ENCODE measurements at regions not wholly inside any gene's neighbourhood (a gene's known extent, or its start where the extent isn't known, plus 50 kb on each side); places are given as distances from the start of the nearest gene placed in this dataset.
"Not testable (repeated sequence)": the region's sequence is repeated elsewhere in the genome, so short reads cannot be mapped to it uniquely, and the experiment has no call there.

DNA sequence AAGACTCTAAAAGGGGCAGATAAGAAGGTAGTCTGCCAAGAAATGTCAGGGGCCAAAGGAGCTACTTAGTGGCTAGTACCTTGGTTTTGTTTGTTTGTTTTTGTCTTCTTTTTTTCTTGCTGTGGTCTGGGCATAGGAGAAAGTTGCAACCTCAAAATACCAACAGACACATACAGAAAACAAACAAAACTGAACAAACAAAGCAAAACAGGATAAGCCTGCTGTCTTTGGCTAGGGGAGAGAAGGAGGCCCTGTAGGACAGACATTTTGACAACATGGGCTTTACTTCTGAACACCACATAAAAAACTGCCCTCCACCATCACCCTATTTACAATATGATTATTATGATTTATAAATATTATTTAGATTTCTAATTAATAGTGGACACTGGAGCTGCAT is 460.8 kb downstream of the PTH2R start:
- no peak for DNase-seq
- in situ Hi-C loops (cut with HindIII; ENCODE audit: low pct_ligation_motif_present, low pct_unique_long_range_greater_than_20kb, low sequenced_read_pairs), result no loop called here

DNA sequence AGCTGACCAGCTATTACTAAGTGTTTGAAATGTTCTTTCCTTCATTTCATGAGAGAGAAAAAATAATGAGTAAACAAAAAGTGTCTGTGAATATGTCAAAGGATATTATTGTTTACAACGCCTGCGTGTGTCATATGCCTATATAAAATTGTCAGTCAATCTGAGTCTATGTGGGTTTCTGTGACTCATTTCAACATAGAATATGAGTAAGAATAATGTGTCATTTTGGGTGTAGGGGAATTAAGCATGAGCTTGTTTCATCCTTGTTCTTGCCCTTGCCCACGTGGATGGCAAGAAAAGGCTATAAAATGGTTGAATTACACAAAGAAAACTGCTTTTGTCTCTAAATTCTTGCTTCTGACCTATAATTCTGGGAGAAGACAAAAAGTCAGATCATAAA is 466.0 kb downstream of the PTH2R start:
- no peak for DNase-seq
- in situ Hi-C loops (cut with HindIII; ENCODE audit: low pct_ligation_motif_present, low pct_unique_long_range_greater_than_20kb, low sequenced_read_pairs), result no loop called here

DNA sequence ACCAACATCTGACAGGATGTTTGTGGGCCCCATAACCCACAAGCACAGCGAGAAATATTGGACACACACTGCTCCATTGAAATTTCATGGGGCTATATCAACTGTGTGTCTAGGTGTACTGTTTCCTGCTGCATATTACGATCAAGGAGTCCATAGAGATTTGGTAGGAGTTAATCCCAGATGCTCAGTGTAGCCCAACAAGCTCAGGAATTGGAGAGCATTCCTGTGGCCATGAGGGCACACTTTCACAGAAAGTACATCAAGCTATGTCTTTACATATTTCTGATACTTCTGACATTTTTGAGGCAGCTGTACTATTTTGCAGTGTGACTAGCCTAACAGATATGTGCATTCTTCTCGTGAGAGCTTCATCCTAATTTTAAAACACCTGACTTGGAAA is 473.1 kb downstream of the PTH2R start:
- in situ Hi-C loops (cut with HindIII; ENCODE audit: low pct_ligation_motif_present, low pct_unique_long_range_greater_than_20kb, low sequenced_read_pairs), result no loop called here
- no peak for DNase-seq

DNA sequence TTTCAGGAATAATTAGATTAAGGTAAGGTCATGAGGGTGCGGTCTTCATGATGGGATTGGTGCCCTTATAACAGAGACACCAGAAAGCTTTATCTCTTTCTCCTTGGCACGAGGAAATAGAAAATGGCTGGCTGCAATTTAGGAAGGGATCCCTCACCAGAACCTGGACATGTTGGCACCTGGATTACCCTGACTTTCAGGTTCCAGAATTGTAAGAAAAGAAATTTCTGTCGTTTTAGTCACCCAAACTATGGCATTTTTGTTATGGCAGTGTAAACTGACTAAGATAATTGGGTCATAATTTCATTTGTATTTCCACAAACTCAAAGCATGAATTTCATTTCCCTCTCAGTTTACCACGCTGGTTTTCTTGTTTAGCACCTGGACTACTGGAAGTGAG is 473.6 kb downstream of the PTH2R start:
- no peak for DNase-seq
- in situ Hi-C loops (cut with HindIII; ENCODE audit: low pct_ligation_motif_present, low pct_unique_long_range_greater_than_20kb, low sequenced_read_pairs), result no loop called here

DNA sequence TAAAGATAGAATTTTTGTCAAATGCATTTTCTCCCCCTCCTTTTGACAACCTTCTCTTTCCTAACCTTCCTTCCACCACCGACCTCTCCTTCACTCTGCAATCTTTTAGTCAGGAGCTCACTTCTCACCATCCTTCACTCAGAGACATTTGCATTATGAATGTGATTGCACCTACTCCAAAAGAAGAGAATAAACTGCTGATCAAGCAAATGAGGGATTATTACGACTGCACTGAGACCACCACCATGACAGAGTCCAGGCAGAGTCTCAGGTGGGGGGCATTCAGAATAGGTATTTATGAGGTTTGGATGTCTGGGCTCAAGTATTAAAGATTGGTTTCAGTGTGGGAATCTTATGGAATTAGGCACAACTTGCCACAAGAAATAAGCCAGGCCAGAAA is 483.9 kb downstream of the PTH2R start:
- in situ Hi-C loops (cut with HindIII; ENCODE audit: low pct_ligation_motif_present, low pct_unique_long_range_greater_than_20kb, low sequenced_read_pairs), result no loop called here
- no peak for DNase-seq

DNA sequence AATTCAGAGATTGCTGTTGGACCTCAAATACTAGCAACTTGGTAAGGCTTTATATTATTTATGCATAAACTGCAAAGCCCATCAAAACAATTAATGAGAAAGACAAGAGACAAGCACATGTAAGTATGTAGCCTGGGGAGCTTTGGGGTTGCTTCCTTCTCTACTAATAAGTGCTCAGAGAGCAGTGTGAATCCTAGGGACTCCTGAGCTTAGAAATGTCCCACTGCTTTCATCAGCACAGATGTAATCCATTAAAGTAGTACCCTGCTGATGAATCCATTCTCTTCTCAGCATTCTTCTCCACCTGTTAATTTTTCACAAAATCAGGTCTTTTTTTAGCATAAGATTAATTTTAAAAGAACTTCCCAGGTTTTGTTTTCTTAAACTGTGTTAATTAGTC is 485.6 kb downstream of the PTH2R start:
- no peak for DNase-seq
- in situ Hi-C loops (cut with HindIII; ENCODE audit: low pct_ligation_motif_present, low pct_unique_long_range_greater_than_20kb, low sequenced_read_pairs), result no loop called here

DNA sequence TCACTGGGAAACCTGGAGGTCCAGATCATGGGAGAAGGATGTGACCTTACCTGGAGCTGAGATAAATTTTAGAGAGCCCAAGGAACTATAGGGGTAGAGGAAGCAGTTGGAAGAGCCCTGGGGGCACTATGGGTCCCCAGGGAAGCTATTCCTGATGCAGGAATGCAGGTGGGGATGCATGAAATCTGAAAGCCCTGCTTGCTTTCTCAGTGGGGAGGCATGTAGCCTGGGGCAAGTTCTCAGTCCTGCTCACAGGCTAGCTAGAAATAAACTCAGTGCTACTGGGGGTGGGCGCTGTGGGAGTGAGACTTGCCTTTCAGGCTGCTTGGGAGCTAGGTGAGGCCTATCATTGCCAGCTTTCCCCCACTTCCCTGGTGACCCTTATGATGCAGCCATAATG is 499.7 kb downstream of the PTH2R start:
- no peak for DNase-seq
- in situ Hi-C loops (cut with HindIII; ENCODE audit: low pct_ligation_motif_present, low pct_unique_long_range_greater_than_20kb, low sequenced_read_pairs), result no loop called here

DNA sequence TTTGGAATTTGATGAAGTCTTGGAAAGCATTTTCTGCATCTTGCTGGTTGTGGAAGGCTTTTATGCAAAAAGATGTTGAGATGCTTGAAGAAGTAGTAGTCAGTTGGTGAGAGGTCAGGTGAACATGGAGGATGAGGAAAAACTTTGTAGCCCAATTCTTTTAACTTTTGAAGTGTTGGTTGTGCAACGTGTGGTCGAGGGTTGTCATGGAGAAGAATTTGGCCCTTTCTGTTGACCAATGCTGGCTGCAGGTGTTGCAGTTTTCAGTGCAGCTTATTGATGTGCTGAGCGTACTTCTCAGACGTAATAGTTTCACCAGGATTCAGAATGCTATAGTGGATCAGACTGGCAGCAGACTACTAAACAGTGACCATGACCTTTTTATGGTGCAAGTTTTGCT is 508.4 kb upstream of the MAP2 start:
- in situ Hi-C loops (cut with HindIII; ENCODE audit: low pct_ligation_motif_present, low pct_unique_long_range_greater_than_20kb, low sequenced_read_pairs), result no loop called here

DNA sequence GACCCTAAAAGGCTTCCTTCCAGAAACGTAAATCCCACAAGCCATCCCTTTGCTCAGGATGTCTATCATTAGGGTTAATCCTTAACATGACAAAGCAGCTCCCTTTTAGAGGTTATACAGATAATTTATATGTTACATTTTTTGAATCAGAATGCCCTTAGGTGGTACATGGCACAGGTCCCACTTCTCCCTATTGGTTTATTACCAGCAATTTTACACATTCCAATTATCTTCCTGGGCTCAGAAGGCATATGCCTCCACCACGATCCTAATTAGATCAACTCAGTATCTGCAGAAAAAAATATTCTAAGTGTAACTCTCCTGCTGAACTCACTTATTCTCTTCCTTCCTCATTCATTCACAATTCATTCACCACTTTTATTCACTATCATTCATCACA is 507.0 kb upstream of the MAP2 start:
- in situ Hi-C loops (cut with HindIII; ENCODE audit: low pct_ligation_motif_present, low pct_unique_long_range_greater_than_20kb, low sequenced_read_pairs), result no loop called here
- no peak for DNase-seq

More for the DNA sequence above, 508.4 kb upstream of the MAP2 start:
- DNase-seq, result no peak

DNA sequence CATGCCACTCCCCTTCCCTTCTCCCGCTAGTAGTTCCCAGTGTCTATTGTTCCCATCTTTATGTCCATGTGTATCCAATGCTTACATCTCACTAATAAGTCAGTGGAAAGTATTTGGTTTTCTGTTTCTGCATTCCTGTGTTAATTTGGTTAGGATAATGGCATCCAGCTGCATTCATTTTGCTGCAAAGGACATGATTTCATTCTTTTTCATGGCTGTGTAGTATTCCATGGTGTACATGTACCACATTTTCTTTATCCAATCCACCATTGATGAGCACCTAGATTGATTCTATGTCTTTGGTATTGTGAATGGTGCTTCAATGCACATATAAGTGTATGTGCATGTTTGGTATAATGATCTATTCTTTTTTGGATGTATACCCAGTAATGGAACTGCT is 502.5 kb upstream of the MAP2 start:
- DNase-seq; in situ Hi-C loops (cut with HindIII; ENCODE audit: low pct_ligation_motif_present, low pct_unique_long_range_greater_than_20kb, low sequenced_read_pairs): not testable (repeated sequence)

DNA sequence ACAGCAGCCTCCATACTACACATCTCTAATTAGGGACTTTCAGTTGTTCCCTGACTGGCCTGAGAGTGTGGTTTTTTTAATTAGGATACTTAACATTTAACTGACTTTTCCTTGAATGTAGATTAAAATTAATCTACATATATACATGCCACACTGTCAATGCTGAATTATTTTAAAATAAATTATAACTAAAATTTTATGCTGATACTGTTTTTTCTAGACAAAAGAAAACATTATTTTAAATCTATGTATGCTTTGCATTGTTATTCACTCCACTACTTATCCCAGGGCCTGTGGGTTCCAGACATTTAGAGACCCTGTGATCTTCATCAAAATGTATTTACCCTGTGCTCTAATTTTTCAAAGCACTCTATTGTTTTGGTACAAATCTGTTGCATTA is 496.0 kb upstream of the MAP2 start:
- in situ Hi-C loops (cut with HindIII; ENCODE audit: low pct_ligation_motif_present, low pct_unique_long_range_greater_than_20kb, low sequenced_read_pairs), result no loop called here

DNA sequence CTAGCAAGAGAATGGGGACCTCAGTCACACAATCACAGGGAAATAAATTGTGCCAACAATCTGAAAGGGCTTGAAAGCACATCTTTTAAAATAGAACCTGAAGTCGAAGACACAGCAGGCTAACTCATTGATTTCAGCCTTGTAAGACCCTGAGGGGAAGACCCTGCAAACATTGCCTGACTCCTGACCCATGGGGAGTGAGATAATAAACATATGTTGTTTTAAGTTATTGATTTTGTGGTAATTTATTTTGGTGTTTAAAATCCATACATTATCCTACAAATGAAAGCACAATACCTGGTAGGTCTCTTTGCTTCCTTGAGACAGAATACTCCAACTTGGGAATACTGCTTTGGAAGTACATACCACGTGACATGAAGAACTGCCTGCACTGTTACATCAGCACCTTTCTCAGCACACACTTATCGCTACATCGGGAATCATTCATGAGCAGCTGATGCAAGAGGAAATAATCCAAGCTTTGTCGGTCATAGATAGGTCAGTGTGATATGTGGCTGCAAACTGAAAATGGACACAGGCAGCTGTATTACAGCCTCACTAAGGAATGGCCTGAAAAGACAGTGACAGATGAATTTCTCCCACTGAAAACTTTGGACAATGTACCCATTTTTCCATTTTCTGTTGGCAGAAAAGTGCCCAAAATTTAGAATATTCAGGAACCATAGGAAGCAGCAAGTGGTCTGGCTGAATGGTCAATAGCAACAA is 494.5 kb upstream of the MAP2 start:
- DNase-seq, result no peak
- in situ Hi-C loops (cut with HindIII; ENCODE audit: low pct_ligation_motif_present, low pct_unique_long_range_greater_than_20kb, low sequenced_read_pairs), result no loop called here

More for the DNA sequence above, 496.0 kb upstream of the MAP2 start:
- no peak for DNase-seq

DNA sequence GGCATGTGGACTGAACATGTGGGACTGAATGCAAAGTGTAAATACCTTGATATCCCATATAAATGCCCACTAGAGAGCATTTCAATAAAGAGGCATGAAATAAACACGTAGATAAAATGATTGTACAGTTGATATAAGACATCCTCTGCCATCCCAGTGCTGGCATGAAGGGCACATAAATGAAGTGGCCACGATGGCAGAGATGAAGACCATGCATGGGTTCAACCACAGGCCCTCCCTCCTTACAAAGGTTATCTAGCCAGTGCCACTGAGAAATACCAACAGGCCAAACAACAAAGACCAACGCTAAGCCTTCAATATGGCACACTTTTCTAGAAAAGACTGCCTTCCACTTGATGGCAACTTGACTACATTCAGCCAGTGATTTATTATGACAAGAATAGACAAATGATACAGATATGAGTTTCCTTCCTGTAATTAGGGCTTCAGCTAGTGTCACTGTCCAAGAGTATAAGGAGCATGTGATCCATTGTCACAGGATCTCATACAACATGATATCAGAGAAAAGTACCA is 493.9 kb upstream of the MAP2 start:
- in situ Hi-C loops (cut with HindIII; ENCODE audit: low pct_ligation_motif_present, low pct_unique_long_range_greater_than_20kb, low sequenced_read_pairs), result no loop called here
- no peak for DNase-seq

DNA sequence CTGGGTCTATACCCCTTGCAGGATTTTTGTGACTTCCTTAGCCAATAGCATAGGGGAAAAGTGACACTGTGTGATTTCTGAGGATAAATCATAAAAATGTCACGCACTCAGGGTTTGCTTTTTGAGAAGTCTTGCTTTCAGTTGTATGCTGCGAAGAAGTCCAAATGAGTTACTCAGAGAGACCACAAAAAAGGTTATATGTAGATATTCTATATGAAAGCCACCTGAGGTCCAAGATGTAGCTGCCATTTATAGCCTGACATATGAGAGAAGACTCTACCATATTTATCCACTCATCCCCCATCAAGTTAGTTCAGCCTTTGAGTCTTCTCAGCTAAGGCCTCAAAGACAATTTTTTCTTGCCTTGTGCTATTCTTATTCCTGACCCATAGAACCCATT is 488.3 kb upstream of the MAP2 start:
- in situ Hi-C loops (cut with HindIII; ENCODE audit: low pct_ligation_motif_present, low pct_unique_long_range_greater_than_20kb, low sequenced_read_pairs), result no loop called here
- no peak for DNase-seq

DNA sequence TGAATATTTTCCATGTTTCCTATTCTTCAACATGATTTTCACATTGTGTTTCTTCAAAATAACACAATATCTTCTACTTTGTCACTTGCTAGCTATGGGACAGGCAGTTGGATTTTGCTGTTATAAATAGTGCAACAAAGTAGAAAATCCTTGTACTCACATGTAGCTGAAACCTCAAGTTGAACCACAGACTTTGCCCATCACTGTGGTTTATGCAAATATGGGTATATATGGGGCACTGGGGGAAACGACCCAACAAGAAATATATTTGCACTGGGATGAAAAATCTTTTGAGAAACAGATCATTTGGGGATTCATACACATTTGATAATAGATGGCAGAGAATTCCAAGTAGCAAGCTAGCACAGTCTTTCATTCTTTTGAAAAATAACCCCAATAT is 486.3 kb upstream of the MAP2 start:
- no peak for DNase-seq
- in situ Hi-C loops (cut with HindIII; ENCODE audit: low pct_ligation_motif_present, low pct_unique_long_range_greater_than_20kb, low sequenced_read_pairs), result no loop called here

DNA sequence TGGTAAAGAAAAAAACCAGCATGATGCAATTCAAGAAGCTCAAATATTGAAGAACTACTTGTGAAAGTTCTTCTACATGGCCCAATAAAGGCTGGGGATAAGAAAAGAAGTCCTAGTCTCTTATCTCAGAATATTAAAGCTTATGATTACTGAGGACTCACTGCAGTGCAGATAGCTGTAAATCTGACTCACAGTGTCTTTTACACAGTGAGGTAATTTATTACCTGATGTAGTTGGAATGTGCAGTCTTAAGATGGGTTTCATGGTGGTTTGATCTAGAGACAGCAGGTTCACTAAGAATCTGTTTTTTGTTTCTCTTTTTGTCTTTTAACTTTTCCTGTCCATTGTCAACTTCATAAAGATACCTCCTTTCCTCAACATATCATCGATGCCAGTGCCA is 484.0 kb upstream of the MAP2 start:
- in situ Hi-C loops (cut with HindIII; ENCODE audit: low pct_ligation_motif_present, low pct_unique_long_range_greater_than_20kb, low sequenced_read_pairs), result no loop called here
- DNase-seq, result peak; percentile 27

DNA sequence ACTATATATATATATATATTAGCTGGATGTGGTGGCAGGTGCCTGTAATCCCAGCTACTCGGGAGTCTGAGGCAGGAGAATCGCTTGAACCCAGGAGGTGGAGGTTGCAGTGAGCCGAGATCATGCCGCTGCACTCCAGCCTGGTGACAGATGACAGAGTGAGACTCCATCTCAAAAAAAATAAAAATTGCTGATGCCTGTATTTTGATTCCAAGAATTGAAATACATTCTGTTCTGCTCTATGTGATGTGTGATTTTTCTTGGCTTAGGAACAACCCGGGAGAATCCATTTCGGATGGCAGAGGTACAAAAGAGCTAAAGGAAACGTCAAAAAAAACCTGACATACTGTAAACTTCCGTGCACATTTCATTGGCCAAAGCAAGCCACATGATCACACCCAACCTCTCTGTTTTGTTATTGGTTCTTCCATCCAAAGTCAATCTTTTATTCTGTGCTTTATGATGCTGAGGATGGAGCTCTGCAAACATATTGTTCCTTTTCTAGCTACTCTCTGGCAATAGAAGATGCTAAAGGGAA is 478.1 kb upstream of the MAP2 start:
- in situ Hi-C loops (cut with HindIII; ENCODE audit: low pct_ligation_motif_present, low pct_unique_long_range_greater_than_20kb, low sequenced_read_pairs), result no loop called here
- DNase-seq, result no peak

DNA sequence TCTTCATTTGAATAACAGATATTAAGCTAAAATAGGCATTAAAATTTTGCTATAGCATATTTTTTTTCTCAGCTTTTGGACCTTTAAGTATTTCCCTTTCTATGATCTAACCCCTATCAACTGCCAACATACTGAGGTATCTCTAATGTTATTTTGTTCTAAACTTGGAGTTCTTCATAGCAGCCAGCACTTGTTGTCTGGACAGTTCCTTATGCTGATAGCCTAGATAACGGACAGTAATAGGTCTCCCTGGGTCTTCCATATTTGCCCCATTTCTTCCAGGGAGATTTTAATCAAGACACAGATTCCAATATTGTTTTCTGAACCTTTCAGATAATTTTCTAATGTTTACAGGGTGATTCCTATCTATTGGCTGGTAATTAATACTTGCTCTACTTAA is 475.8 kb upstream of the MAP2 start:
- DNase-seq, result no peak
- in situ Hi-C loops (cut with HindIII; ENCODE audit: low pct_ligation_motif_present, low pct_unique_long_range_greater_than_20kb, low sequenced_read_pairs), result no loop called here

DNA sequence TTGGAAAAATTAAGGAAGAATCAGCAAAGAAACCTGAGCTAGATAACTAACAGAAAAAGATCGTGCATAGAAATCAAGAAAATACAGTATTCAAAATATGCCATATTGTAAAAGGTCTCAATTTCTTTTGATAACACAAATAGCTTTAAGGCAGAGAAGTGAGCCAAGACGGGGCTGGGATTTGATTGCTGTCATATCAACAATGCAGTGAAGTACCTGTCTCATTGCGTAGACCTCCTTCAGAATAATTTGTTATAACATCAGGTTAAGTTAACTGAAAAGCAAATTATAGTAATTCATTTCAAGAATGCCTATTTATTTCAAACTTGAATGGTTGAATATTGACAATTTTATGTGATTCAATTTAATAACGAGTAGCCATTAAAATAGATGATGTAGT is 453.8 kb upstream of the MAP2 start:
- in situ Hi-C loops (cut with HindIII; ENCODE audit: low pct_ligation_motif_present, low pct_unique_long_range_greater_than_20kb, low sequenced_read_pairs), result no loop called here

DNA sequence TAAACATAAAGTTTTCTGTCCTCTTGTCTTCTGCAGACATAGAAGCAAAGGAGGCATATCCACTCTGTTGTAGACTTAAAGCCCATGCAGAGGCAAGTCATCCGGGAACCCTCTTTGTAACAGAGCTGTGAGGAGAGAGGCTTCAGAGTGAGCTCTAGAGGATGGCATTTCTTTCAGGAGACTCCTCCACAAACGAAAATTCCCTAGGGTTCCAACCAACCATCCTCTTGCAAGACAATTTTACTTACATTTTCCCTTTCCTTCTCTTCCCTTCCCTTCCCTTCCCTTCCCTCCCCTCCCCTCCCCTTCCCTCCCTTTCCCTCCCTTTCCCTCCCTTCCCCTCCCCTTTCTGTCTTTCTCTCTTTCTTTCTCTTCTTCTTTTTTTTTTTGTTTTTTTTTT is 446.3 kb upstream of the MAP2 start:
- DNase-seq, result no peak
- in situ Hi-C loops (cut with HindIII; ENCODE audit: low pct_ligation_motif_present, low pct_unique_long_range_greater_than_20kb, low sequenced_read_pairs), result no loop called here

More for the DNA sequence above, 453.8 kb upstream of the MAP2 start:
- DNase-seq, result no peak
